ENCODE measurements at regions not wholly inside any gene's neighbourhood (a gene's known extent, or its start where the extent isn't known, plus 50 kb on each side); places are given as distances from the start of the nearest gene placed in this dataset.
A peak's percentile ranks its signal among the peaks of the same experiment; 100 is the strongest.
"Not testable (repeated sequence)": the region's sequence is repeated elsewhere in the genome, so short reads cannot be mapped to it uniquely, and the experiment has no call there.

DNA sequence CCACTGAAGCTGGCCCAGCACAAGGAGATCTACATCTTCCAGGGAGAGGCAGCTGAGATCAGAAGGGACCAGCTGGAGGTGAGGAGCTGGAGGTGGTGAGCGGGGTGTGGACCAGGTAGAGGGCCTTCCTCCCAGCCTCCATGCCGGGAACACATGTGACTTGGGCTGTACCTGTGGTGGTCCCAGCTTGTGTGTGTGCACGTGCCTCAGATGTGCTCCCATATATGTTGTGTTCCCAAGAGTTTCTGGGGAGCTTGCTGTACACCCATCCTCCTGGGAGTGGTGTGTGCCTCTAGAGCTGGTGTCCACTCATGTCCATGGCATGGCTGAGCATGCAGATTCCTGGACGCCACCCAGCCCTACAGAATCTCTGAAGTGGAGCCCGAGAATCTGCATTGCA lies 183.7 kb upstream of the AKAP13 start:
- not testable (repeated sequence) for H3K4me3 Mint-ChIP-seq (ENCODE audit: unreplicated experiment); H3K9me3 Mint-ChIP-seq (ENCODE audit: unreplicated experiment); H3K27me3 Mint-ChIP-seq (ENCODE audit: unreplicated experiment); DNase-seq (ENCODE audit: low spot score); H3K36me3 Mint-ChIP-seq (ENCODE audit: low read depth, unreplicated experiment); H3K4me1 Mint-ChIP-seq (ENCODE audit: unreplicated experiment); H3K27ac Mint-ChIP-seq (ENCODE audit: unreplicated experiment)

DNA sequence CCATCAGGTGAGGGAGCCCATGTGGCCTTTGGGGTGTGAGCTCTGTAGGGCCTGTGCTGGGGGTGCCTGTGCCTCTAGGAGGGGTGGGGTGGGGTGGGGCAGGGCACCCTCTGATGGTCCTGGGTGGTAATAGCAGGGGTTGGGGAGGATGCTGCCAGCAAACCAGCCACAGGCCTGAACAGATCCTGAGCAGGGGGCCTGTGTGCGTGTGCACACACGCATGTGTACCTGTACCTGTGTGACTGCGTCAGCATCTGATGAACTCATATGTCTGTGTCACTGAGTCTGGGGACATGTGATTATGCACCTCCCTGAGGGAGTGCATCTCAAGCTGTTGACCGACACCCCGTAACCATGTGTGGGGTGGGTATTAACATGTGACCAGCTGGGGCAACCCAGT lies 182.8 kb upstream of the AKAP13 start:
- not testable (repeated sequence) for H3K27ac Mint-ChIP-seq (ENCODE audit: unreplicated experiment); H3K4me1 Mint-ChIP-seq (ENCODE audit: unreplicated experiment); DNase-seq (ENCODE audit: low spot score); H3K9me3 Mint-ChIP-seq (ENCODE audit: unreplicated experiment); H3K36me3 Mint-ChIP-seq (ENCODE audit: low read depth, unreplicated experiment); H3K27me3 Mint-ChIP-seq (ENCODE audit: unreplicated experiment); H3K4me3 Mint-ChIP-seq (ENCODE audit: unreplicated experiment)

DNA sequence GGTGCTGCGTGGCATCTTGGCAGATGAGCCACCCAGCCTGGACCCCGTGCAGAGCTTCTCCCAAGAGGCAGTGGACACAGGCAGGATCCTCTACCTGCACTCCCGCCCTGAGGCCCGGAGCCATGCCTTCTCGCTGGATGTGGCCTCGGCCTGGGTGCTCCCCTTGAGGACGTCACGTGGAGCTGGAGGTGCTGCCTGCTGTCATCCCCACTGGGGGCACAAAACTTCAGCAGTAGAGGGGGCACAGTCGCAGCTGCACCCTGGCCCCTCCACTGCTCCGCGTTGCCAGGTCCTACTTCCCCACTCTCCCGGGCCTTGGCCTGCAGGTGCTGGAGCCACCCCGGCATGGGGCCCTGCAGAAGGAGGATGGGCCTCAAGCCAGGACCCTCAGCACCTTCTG lies 182.0 kb upstream of the AKAP13 start:
- not testable (repeated sequence) for H3K36me3 Mint-ChIP-seq (ENCODE audit: low read depth, unreplicated experiment); H3K27ac Mint-ChIP-seq (ENCODE audit: unreplicated experiment); H3K4me1 Mint-ChIP-seq (ENCODE audit: unreplicated experiment); H3K9me3 Mint-ChIP-seq (ENCODE audit: unreplicated experiment); H3K4me3 Mint-ChIP-seq (ENCODE audit: unreplicated experiment); H3K27me3 Mint-ChIP-seq (ENCODE audit: unreplicated experiment); DNase-seq (ENCODE audit: low spot score)

DNA sequence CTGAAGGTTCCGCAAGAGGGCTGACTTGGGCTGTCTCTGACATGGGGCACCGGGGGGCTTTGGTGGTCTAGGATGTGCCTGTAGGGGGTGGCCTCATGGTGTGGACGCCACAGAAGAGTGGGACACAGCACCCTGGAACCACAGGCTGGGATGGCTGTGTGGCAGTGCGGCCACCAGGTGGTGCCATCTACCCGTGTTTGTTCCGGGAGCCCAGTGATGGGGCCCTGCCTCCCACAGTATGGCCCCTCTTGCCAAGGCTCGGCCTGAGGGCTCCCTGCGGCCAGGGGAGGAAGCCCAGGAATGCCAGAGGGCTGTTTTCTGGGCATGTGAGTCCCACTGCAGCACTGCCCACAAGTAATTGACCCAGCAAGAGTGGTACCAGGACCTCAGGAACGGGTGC lies 180.2 kb upstream of the AKAP13 start:
- H3K4me1 Mint-ChIP-seq (ENCODE audit: unreplicated experiment); H3K27ac Mint-ChIP-seq (ENCODE audit: unreplicated experiment); H3K9me3 Mint-ChIP-seq (ENCODE audit: unreplicated experiment); H3K36me3 Mint-ChIP-seq (ENCODE audit: low read depth, unreplicated experiment); H3K27me3 Mint-ChIP-seq (ENCODE audit: unreplicated experiment); H3K4me3 Mint-ChIP-seq (ENCODE audit: unreplicated experiment); DNase-seq (ENCODE audit: low spot score): not testable (repeated sequence)

DNA sequence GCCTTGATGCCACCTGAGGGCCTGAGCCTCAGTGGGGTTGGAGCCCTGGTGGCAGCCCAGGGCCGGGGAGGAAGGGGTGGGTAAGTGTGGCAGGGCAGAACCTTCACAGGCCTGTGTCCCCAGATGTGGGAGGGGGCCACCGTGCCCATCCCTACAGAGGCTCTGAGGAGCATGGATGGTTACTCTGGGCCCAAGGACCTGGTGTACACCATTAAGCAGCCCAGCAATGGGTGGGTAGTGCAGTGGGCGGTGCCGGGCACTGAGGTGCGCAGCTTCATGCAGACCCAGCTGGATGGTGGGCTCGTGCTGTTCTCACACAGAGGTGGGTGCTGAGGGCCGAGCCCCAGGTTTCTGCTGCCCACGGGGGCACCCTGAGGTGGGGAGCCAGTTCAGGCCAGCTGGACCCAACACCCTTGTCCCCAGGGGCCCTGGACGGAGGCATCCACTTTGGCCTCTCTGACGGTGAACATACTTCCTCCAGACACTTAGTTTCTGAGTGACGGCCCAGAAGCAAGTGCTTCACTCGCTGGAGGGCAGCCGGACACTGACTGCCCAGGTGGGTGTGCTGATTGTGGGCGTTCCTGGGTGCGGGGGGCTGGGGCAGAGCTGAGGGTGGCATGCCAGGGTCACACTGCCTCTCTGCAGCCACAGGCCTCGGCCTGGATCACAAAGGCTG lies 179.1 kb upstream of the AKAP13 start:
- not testable (repeated sequence) for H3K4me3 Mint-ChIP-seq (ENCODE audit: unreplicated experiment); H3K9me3 Mint-ChIP-seq (ENCODE audit: unreplicated experiment); H3K36me3 Mint-ChIP-seq (ENCODE audit: low read depth, unreplicated experiment); H3K27ac Mint-ChIP-seq (ENCODE audit: unreplicated experiment); H3K4me1 Mint-ChIP-seq (ENCODE audit: unreplicated experiment); DNase-seq (ENCODE audit: low spot score); H3K27me3 Mint-ChIP-seq (ENCODE audit: unreplicated experiment)

DNA sequence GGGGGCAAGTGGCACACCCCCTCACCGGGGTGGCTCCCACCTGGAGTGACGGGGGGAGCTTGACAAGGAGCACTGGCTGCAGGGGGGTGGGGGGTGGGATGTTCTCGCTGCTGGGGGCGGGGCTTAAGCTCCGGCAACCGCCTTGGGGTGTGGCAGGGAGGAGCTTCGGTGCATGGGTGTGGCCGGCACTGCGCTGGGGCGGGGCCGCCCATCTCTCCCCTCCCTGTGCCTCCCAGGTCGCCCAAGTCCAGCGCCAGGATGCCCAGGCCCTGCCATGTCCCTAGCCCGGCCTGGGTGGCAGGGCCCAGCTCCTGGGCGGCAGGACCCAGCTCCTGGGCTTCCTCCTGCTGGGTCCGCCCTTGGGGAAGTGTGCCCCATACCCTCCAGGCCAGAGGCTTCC lies 175.9 kb upstream of the AKAP13 start:
- not testable (repeated sequence) for H3K27ac Mint-ChIP-seq (ENCODE audit: unreplicated experiment); H3K36me3 Mint-ChIP-seq (ENCODE audit: low read depth, unreplicated experiment); H3K4me3 Mint-ChIP-seq (ENCODE audit: unreplicated experiment); H3K9me3 Mint-ChIP-seq (ENCODE audit: unreplicated experiment); H3K4me1 Mint-ChIP-seq (ENCODE audit: unreplicated experiment); H3K27me3 Mint-ChIP-seq (ENCODE audit: unreplicated experiment); DNase-seq (ENCODE audit: low spot score)

DNA sequence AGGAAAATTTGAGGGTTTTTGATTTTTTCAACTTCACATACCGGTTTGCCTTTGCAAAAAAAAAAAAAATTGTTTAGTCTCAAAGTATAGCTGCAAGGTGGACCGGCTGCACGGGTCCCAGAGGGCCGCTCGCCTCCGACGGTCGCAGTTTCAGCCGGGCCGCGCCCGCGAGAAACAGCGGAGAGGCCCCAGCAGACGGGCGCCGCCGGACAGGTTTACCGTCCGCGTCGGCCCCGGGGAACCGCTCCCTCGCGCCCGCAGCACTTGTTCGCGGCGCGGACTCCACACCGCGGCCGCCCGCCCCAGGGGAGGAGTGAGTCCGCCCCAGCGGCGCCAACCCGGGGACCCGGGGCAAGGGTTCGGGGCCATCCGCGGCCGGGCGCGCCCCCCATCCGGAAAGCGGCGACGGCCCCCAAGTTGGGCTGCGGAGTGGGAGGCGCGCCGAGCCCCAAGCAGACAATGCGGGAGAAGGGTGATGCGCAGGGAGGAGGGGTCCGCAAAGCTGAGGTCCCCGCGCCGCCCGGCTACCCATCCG lies 146.5 kb upstream of the AKAP13 start:
- not testable (repeated sequence) for H3K9me3 Mint-ChIP-seq (ENCODE audit: unreplicated experiment); H3K36me3 Mint-ChIP-seq (ENCODE audit: low read depth, unreplicated experiment); DNase-seq (ENCODE audit: low spot score); H3K4me3 Mint-ChIP-seq (ENCODE audit: unreplicated experiment); H3K27ac Mint-ChIP-seq (ENCODE audit: unreplicated experiment); H3K27me3 Mint-ChIP-seq (ENCODE audit: unreplicated experiment); H3K4me1 Mint-ChIP-seq (ENCODE audit: unreplicated experiment)

DNA sequence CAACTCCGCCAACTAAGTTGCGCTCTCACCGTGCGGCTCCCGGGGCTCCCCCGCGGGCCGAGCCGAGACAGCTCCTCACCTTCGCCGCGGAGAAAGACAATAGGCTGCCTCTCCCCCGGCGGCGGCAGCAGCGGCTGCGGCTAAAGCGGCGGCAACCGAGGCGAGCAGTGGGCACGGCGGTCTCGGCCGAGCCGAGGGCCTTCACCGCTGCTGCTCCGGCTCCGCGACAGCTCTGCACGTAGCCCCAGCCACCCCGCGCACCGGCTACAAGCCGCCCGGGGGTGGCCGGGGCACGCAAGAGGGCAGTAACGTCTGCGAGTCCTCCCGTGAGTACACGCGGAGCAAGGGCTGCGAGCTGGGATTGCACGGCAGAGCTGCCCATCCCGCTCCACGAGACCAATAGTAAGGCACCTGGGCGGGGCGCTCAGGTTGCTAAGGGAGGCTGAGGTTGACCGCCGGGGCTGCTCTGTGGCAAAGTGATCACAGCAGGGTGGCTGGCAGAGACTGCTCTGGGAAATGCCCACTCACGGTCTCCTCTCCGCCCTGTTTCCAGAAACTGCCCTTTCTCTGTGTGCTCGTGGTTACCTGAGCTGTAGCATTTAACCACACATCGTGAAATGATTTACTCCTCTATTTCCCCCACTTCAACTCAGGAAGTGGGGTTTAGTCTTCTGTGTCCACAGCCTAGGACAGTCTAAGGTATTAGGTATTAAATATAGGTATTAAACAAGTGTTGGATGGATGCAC lies 145.8 kb upstream of the AKAP13 start:
- H3K36me3 Mint-ChIP-seq (ENCODE audit: low read depth, unreplicated experiment); DNase-seq (ENCODE audit: low spot score); H3K27me3 Mint-ChIP-seq (ENCODE audit: unreplicated experiment); H3K9me3 Mint-ChIP-seq (ENCODE audit: unreplicated experiment); H3K4me3 Mint-ChIP-seq (ENCODE audit: unreplicated experiment); H3K4me1 Mint-ChIP-seq (ENCODE audit: unreplicated experiment); H3K27ac Mint-ChIP-seq (ENCODE audit: unreplicated experiment): not testable (repeated sequence)

DNA sequence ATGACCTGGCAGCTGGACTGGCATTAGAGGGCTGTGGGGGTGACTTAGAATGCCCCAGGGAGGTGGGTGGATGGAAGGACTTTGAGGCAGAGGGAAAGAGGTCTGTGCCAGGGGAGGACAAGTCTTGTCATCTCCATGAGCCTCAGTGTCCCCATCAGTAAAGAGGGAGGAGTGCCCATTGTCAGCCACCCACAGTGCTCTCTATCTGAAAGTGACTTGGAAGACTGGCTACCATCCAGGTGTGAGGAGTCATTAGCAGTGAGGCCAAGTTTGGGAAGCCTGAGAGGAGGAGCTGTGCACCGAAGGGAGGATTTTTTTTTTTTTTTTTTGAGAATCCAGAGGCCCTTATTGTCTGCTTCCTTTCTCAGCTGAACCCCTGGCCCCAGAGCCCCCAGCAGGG lies 136.3 kb upstream of the AKAP13 start:
- not testable (repeated sequence) for H3K27ac Mint-ChIP-seq (ENCODE audit: unreplicated experiment); H3K27me3 Mint-ChIP-seq (ENCODE audit: unreplicated experiment); H3K4me1 Mint-ChIP-seq (ENCODE audit: unreplicated experiment); DNase-seq (ENCODE audit: low spot score); H3K36me3 Mint-ChIP-seq (ENCODE audit: low read depth, unreplicated experiment); H3K4me3 Mint-ChIP-seq (ENCODE audit: unreplicated experiment); H3K9me3 Mint-ChIP-seq (ENCODE audit: unreplicated experiment)

DNA sequence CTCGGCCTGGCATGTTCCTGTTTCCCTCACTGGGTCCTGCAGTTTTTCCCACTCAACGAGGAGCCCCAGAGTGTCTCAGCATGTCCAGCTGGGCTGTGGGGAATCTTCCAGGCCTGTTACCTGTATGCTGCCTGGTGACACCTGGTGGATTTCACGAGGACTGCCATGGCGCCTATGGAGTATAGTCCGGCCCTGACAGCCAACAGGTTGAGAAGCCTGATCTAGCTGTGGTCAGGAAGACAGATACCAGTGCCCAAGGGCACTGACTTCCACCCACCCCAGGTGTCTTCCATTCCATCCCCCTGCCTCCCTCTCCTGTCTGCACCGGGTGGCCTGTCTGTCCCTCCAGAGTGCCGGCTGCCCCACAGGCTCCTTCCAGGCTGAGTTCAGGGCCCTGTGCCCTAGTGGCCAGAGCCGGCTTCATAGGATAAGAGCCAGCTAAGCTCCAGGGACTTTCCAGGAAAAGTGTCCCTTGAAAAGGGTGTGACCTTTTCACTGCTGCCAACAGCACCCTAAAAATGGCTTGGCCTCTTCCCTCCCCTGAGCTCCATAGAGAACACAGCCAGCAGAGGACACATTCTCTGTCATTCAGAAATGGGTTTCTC lies 129.4 kb upstream of the AKAP13 start:
- H3K4me1 Mint-ChIP-seq (ENCODE audit: unreplicated experiment); H3K27me3 Mint-ChIP-seq (ENCODE audit: unreplicated experiment); H3K9me3 Mint-ChIP-seq (ENCODE audit: unreplicated experiment); H3K36me3 Mint-ChIP-seq (ENCODE audit: low read depth, unreplicated experiment); H3K27ac Mint-ChIP-seq (ENCODE audit: unreplicated experiment); H3K4me3 Mint-ChIP-seq (ENCODE audit: unreplicated experiment): not testable (repeated sequence)
- peak; percentile 52 for DNase-seq (ENCODE audit: low spot score)

DNA sequence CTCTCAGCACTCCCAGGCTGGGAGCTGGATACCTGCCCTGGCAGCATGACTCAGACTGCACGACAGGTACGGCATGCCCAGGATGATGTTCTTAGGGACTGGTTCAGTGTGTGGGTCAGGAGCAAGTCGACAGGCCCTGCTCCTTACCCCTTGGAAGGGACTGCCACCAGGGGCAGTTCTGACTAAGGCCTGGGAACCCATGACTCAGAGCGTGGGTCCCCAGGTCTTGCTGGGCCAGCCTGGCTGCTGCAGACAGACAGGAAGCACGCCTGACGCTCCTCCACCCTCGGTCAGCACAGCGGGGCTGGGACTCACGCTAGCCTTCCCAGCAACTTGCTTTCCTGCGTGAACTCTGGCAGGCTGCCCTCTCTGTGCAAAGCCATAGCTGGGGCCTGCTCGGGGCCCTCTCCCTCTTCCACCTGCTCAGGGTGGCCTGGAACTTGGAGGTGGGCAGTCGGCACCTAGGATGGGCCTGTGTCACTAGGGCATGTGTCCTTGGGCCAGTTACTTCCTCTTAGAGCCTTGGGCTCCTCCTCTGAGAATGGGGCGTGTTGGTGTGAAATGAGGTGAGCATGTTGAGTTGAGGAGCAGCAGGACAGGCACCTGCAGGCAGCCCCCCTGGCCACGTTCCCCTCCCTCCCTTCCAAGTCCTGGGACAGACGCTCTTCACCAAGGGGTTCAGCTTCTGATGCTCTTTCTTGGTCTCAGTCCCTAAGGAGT lies 127.0 kb upstream of the AKAP13 start:
- not testable (repeated sequence) for H3K36me3 Mint-ChIP-seq (ENCODE audit: low read depth, unreplicated experiment); DNase-seq (ENCODE audit: low spot score); H3K27ac Mint-ChIP-seq (ENCODE audit: unreplicated experiment); H3K4me3 Mint-ChIP-seq (ENCODE audit: unreplicated experiment); H3K27me3 Mint-ChIP-seq (ENCODE audit: unreplicated experiment); H3K9me3 Mint-ChIP-seq (ENCODE audit: unreplicated experiment); H3K4me1 Mint-ChIP-seq (ENCODE audit: unreplicated experiment)

DNA sequence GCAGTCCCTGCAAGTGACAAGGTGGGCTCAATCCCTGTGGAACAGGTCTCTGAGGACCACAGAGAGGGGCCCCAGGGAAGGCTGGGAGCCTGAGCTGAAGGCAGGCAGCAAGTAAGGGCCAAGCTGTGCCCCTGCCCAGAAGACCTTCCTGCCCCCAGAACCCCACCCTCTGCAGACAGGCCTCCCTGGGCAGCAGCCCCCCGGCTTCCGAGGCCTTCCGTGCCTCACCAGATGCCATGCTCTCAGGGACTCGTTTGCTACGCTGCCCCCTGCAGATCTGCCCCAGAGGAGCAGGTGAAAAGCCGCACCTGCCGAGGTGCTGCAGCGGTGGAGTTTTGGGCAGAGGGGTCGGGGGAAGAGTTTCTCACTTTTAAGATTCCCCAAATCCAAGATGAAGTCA lies 125.4 kb upstream of the AKAP13 start:
- DNase-seq (ENCODE audit: low spot score); H3K4me3 Mint-ChIP-seq (ENCODE audit: unreplicated experiment); H3K27me3 Mint-ChIP-seq (ENCODE audit: unreplicated experiment); H3K9me3 Mint-ChIP-seq (ENCODE audit: unreplicated experiment); H3K27ac Mint-ChIP-seq (ENCODE audit: unreplicated experiment); H3K36me3 Mint-ChIP-seq (ENCODE audit: low read depth, unreplicated experiment); H3K4me1 Mint-ChIP-seq (ENCODE audit: unreplicated experiment): not testable (repeated sequence)

All from endothelial cell (in vitro differentiated cells).